Fibroblast of villous mesenchyme (primary cell): ENCODE measurements at regions not wholly inside any gene's neighbourhood (a gene's known extent, or its start where the extent isn't known, plus 50 kb on each side); places are given as distances from the start of the nearest gene placed in this dataset.

Experiments
- DNase-seq: peaks from one replicate; pipeline ENCODE4 v3.0.0-alpha.2; 2010; ENCODE audit warnings: low read depth
- H3K4me3 ChIP-seq: 2 replicates; pipeline ENCODE4 v1.5.1; 2011; ENCODE audit warnings: low read depth, mild to moderate bottlenecking, low read length
- TF ChIP-seq, protein P1 (sequence below): IDR thresholded peaks from 2 replicates; pipeline ENCODE4 v1.5.1; 2012; ENCODE audit warnings: low read depth, mild to moderate bottlenecking, low read length; ENCODE audit not compliant: insufficient read depth

DNA sequence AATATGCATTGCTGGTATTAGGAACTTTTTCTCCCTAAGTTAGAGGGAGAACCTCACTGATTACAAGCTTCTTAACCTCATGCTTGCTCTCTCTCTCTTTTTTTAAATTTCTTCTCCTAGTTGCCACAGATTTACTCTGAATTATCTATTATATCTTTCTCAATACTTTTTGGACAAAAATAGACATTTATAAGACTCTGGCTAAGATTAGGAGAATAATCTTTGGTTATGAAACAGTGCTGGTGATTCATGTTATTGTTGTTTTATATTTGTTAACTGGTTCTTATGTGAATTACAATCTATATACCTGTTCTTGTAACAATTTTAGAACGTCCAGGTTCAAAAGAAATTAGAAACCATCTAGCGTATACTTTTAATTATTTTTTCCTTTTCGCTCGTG is 187.8 kb downstream of the OGFRL1 start:
- no peak overlapping the region for H3K4me3 ChIP-seq
- TF ChIP-seq, protein P1, sequence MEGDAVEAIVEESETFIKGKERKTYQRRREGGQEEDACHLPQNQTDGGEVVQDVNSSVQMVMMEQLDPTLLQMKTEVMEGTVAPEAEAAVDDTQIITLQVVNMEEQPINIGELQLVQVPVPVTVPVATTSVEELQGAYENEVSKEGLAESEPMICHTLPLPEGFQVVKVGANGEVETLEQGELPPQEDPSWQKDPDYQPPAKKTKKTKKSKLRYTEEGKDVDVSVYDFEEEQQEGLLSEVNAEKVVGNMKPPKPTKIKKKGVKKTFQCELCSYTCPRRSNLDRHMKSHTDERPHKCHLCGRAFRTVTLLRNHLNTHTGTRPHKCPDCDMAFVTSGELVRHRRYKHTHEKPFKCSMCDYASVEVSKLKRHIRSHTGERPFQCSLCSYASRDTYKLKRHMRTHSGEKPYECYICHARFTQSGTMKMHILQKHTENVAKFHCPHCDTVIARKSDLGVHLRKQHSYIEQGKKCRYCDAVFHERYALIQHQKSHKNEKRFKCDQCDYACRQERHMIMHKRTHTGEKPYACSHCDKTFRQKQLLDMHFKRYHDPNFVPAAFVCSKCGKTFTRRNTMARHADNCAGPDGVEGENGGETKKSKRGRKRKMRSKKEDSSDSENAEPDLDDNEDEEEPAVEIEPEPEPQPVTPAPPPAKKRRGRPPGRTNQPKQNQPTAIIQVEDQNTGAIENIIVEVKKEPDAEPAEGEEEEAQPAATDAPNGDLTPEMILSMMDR = no peak
- DNase-seq = no peak

DNA sequence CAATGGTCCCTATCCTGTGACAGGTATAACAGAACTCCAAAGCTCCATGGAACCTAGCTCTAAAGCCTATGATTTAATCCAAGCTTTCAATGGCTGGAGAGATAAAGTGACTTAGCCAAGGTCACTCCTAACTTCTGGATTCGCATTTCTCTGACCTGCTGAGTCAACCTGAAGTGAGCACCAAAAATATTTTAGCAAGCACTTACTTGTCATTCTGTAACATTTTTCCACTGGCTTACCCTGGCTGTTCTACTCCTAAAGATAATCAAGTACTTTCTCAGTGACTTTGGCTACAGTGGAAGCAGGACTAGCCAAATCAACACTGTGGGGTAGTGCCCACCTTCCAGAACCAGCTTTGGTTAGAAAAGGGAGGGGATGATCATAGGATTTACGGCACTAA is 188.3 kb downstream of the OGFRL1 start:
- TF ChIP-seq, protein P1 = no peak
- no peak for DNase-seq
- H3K4me3 ChIP-seq = no peak overlapping the region

DNA sequence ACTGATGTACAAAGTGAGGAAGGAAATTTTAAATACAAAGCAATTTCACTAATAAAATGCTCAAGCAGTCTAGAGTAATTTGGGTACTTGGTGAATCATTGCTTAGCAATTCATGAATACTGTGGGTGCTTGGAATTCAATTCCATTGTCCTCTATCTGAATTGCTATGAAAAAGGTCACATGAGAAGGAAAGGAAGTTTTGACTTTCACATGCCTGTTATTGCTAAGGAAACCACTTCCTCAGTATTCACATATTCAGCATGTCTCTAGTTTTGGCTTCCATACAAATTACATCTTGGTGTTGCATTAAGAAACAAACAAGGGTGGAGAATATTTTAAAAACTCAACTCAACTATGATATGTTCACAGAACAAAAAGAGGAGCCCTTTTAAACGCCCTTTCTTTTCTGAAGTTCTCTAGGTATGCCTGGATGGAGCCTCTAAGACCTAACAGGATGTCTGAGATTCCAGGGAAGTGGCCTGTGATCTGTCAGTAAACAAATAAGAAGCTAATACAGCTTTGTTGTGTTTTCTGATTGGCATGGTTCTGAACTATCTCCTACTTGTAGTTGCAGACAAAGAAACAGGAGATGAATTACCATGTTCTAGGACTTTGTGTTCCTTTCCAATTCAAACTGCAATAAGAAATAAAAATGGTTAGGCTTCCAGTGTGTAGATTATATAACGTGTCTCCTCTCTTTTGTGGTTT is 190.4 kb downstream of the OGFRL1 start:
- no peak overlapping the region for H3K4me3 ChIP-seq
- TF ChIP-seq, protein P1 = no peak
- peak; percentile 72 for DNase-seq

DNA sequence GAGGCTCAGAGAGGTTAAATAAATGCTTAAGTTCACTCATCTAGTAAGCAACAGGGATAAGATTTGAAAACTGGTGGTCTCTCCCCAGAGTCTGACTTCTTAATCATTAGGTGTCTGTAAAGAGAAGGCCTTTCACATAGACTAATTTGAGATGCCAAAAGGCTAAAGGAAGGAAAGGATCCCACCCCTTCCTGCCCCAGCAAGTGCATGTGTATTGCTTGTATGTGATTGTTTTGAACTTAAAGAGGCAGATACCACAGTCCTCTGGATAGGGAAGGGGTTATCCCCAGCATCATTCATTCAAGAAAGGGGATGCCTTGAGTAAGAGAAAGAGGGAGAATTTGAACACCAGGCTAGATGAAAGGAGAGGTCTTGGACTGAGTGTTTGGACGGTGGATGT is 192.0 kb downstream of the OGFRL1 start:
- no peak for DNase-seq
- TF ChIP-seq, protein P1 = no peak

DNA sequence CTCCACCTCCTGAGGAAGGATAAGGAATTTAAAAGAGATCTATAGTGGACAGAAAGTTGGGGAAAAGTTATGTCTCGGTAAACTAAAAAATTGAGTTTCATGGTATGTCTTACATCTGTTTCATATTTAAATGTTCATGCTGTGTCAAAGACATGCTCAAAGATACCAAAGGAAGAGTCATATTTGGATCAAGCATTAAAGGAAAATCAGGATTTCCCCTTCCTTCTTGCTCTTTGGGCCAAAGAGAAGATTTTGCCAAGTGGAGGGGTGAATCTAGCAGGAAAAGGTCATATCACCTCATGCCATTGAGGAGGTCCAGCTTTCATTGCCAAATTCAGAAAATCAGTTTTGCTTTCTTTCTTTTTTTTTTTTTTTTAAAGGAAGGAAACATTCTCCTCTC is 192.4 kb downstream of the OGFRL1 start:
- DNase-seq = no peak
- TF ChIP-seq, protein P1 = no peak
- H3K4me3 ChIP-seq = no peak overlapping the region

More for the DNA sequence above, 192.0 kb downstream of the OGFRL1 start:
- no peak overlapping the region for H3K4me3 ChIP-seq

DNA sequence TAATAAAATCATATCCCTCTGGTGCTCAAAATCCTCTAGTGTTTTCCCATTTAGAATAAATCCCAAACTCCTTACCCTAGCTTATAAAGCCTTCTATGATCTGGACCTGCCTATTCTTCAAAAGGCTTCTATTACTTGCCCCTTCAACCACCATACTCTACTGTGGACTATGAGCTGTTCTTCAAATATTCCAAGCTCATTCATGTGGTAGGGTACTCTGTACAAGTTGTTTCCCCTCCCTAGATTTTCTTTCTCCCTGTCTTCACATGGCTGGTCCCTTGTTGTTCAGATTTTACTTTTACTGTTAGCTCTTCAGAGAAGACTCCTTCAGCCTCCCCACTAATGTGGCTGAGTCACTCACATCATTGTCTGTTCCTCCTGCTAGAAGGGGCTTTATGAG is 193.2 kb downstream of the OGFRL1 start:
- TF ChIP-seq, protein P1 = no peak
- no peak overlapping the region for H3K4me3 ChIP-seq
- no peak for DNase-seq

DNA sequence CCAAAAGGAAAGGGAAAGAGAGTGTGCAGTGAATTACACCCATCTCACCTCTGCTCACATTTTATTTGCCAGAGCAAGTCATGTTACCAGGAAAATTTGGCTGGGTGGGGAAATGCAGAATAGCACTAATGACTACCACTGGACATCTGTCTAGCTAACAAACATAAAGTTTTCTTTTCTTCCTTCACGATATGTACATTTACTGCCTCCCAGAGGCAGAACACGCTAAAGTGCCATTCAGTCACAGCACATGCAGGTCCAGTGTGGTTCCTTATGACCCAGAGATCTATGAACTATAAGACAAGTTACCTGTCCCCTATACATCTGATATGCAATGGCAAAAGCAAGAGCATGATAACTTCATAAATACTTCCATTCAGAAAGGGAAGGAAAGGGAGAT is 194.1 kb downstream of the OGFRL1 start:
- TF ChIP-seq, protein P1 = peak; percentile 28
- no peak overlapping the region for H3K4me3 ChIP-seq
- DNase-seq = no peak
